ENCODE measurements at regions not wholly inside any gene's neighbourhood (a gene's known extent, or its start where the extent isn't known, plus 50 kb on each side); places are given as distances from the start of the nearest gene placed in this dataset.

GRCh38 chr9:11402621-11403020 lies 789.8 kb upstream of the PTPRD start:
- intact Hi-C loops (cut with DNase I) = no loop called here
- no peak for ATAC-seq

GRCh38 chr9:11414241-11414640 lies 801.4 kb upstream of the PTPRD start:
- ATAC-seq = no peak
- no peak for DNase-seq
- intact Hi-C loops (cut with DNase I) = no loop called here
- 45 to 82% methylated on average over 2 to 4 of the region's 4 CpGs for WGBS, 2 donors
- H3K36me3 ChIP-seq (replicated peaks in 1 of 2; ENCODE audit: insufficient read depth in 1 of 2, low read depth in 2 of 2) = no peaks in the 10 kb centered on the region
- no peaks in the 10 kb centered on the region for H3K4me1 ChIP-seq
- no peaks in the 10 kb centered on the region for H3K9me3 ChIP-seq
- no peaks in the 10 kb centered on the region for H3K27me3 ChIP-seq
- H3K4me3 ChIP-seq = no peak overlapping the region
- no peak overlapping the region for H3K27ac ChIP-seq
- TF ChIP-seq POLR2A (IDR thresholded peaks at IDR 0.05) (no peak), CTCF (IDR thresholded peaks at IDR 0.05) (no peak)

More at GRCh38 chr9:11402621-11403020, 789.8 kb upstream of the PTPRD start:
- no peak overlapping the region for H3K27ac ChIP-seq
- H3K9me3 ChIP-seq = peaks cover 0 to 8% (median 0%) of the 10 kb centered on the region in 3 donors
- TF ChIP-seq CTCF (IDR thresholded peaks at IDR 0.05) (no peak), POLR2A (IDR thresholded peaks at IDR 0.05) (no peak)
- H3K27me3 ChIP-seq = no peaks in the 10 kb centered on the region
- H3K4me3 ChIP-seq = no peak overlapping the region
- H3K36me3 ChIP-seq (replicated peaks in 1 of 2; ENCODE audit: insufficient read depth in 1 of 2, low read depth in 2 of 2) = no peaks in the 10 kb centered on the region
- DNase-seq = no peak
- no peaks in the 10 kb centered on the region for H3K4me1 ChIP-seq

- Histone ChIP-seq H3K36me3 (replicated peaks in 1 of 2; ENCODE audit: insufficient read depth in 1 of 2, low read depth in 2 of 2) (no peaks in the 10 kb centered on the region), H3K27me3 (no peaks in the 10 kb centered on the region), H3K4me1 (no peaks in the 10 kb centered on the region), H3K27ac (no peak overlapping the region), H3K4me3 (no peak overlapping the region), H3K9me3 (no peaks in the 10 kb centered on the region)
- ATAC-seq = no peak
- no peak for DNase-seq
- WGBS, 2 donors = 28 to 32% methylated on average over 2 of the region's 2 CpGs
- TF ChIP-seq CTCF (IDR thresholded peaks at IDR 0.05) = no peak
- no peak for TF ChIP-seq POLR2A (IDR thresholded peaks at IDR 0.05)
- intact Hi-C loops (cut with DNase I) = no loop called here
These were observed 805.0 kb upstream of the PTPRD start for GRCh38 chr9:11417782-11418181.

- Histone ChIP-seq H3K27ac (no peak overlapping the region), H3K27me3 (no peaks in the 10 kb centered on the region), H3K9me3 (no peaks in the 10 kb centered on the region), H3K36me3 (replicated peaks in 1 of 2; ENCODE audit: insufficient read depth in 1 of 2, low read depth in 2 of 2) (no peaks in the 10 kb centered on the region), H3K4me1 (no peaks in the 10 kb centered on the region), H3K4me3 (no peak overlapping the region)
- ATAC-seq = no peak
- TF ChIP-seq POLR2A (IDR thresholded peaks at IDR 0.05) = no peak
- no peak for TF ChIP-seq CTCF (IDR thresholded peaks at IDR 0.05)
- no peak for DNase-seq
- 59 to 62% methylated on average over 3 of the region's 3 CpGs for WGBS, 2 donors
- intact Hi-C loops (cut with DNase I) = no loop called here
These were observed 818.7 kb upstream of the PTPRD start for GRCh38 chr9:11431490-11431889.

- no peak for DNase-seq
- no peak for ATAC-seq
- Histone ChIP-seq H3K9me3 (no peaks in the 10 kb centered on the region), H3K4me3 (no peak overlapping the region), H3K4me1 (no peaks in the 10 kb centered on the region), H3K36me3 (replicated peaks in 1 of 2; ENCODE audit: insufficient read depth in 1 of 2, low read depth in 2 of 2) (no peaks in the 10 kb centered on the region), H3K27ac (no peak overlapping the region), H3K27me3 (no peaks in the 10 kb centered on the region)
- no peak for TF ChIP-seq CTCF (IDR thresholded peaks at IDR 0.05)
- TF ChIP-seq POLR2A (IDR thresholded peaks at IDR 0.05) = no peak
- WGBS, 2 donors = 61 to 71% methylated on average over 1 of the region's 1 CpG
- intact Hi-C loops (cut with DNase I) = no loop called here
These were observed 819.6 kb upstream of the PTPRD start for GRCh38 chr9:11432361-11432760.

Measured in body of pancreas (tissue), 4 donors.